Testis (tissue), 2 donors: ENCODE measurements at regions not wholly inside any gene's neighbourhood (a gene's known extent, or its start where the extent isn't known, plus 50 kb on each side); places are given as distances from the start of the nearest gene placed in this dataset.

Experiments
- CTCF ChIP-seq, 3 experiments: fragments of 450-650 bp in 2 of 3; fragments of 200-600 bp in 1 of 3; sonication (generic) in 1 of 3; IDR thresholded peaks; one replicate each; pipeline ENCODE4 v1.5.1; 2016 to 2019; ENCODE audit warnings: antibody characterized with exemption in 3 of 3, mild to moderate bottlenecking in 2 of 3, moderate library complexity in 1 of 3
- POLR2A ChIP-seq: fragments of 450-650 bp; IDR thresholded peaks from one replicate; pipeline ENCODE4 v1.6.1; 2017; ENCODE audit warnings: antibody characterized with exemption, mild to moderate bottlenecking, moderate library complexity

GRCh38 chr1:208852911-208853310 is 608.7 kb upstream of the PLXNA2 start:
- TF ChIP-seq CTCF (IDR thresholded peaks at IDR 0.05) (no peak), POLR2A (no peak)
